Vagina (tissue), 2 donors: ENCODE measurements at regions not wholly inside any gene's neighbourhood (a gene's known extent, or its start where the extent isn't known, plus 50 kb on each side); places are given as distances from the start of the nearest gene placed in this dataset.
A peak's percentile ranks its signal among the peaks of the same experiment; 100 is the strongest.

ENCODE experiments used
- DNase-seq, 2 donors: peaks; one replicate each; pipeline ENCODE4 v3.0.0-alpha.2; 2017; ENCODE audit errors: extremely low spot score in 2 of 2
- H3K27ac ChIP-seq: fragments of 200-600 bp; sonication (generic); one replicate; pipeline ENCODE4 v1.5.1; 2019
- H3K27me3 ChIP-seq: fragments of 200-600 bp; sonication (generic); one replicate; pipeline ENCODE4 v1.5.1; 2019
- H3K36me3 ChIP-seq, 2 donors: fragments of 200-600 bp; sonication (generic); one replicate each; pipeline ENCODE4 v1.5.1; 2017 to 2019
- H3K4me1 ChIP-seq: fragments of 200-600 bp; sonication (generic); one replicate; pipeline ENCODE4 v1.5.1; 2019
- H3K4me3 ChIP-seq, 2 donors: fragments of 200-600 bp; sonication (generic); 1 replicate in 1 of 2; 2 replicates in 1 of 2; pipeline ENCODE4 v1.5.1; 2016 to 2019
- H3K9me3 ChIP-seq: fragments of 200-600 bp; sonication (generic); one replicate; pipeline ENCODE4 v1.5.1; 2019
- CTCF ChIP-seq, 3 experiments: fragments of 450-650 bp in 2 of 3; fragments of 200-600 bp in 1 of 3; sonication (generic) in 1 of 3; IDR thresholded peaks; one replicate each; pipeline ENCODE4 v1.5.1; 2017 to 2019; ENCODE audit warnings: antibody characterized with exemption in 3 of 3, mild to moderate bottlenecking in 2 of 3, moderate library complexity in 2 of 3
- POLR2A ChIP-seq, 2 donors: fragments of 450-650 bp; IDR thresholded peaks; one replicate each; pipeline ENCODE4 v1.6.1; 2017; ENCODE audit warnings: antibody characterized with exemption in 2 of 2, mild to moderate bottlenecking in 2 of 2, moderate library complexity in 2 of 2
- POLR2AphosphoS5 ChIP-seq, 2 donors: sonication (generic); formaldehyde crosslinking; IDR thresholded peaks; one replicate each; pipeline ENCODE4 v1.9.0; 2017; ENCODE audit warnings: antibody characterized with exemption in 2 of 2, mild to moderate bottlenecking in 2 of 2, low read depth in 1 of 2; ENCODE audit not compliant: insufficient read depth in 1 of 2
- intact Hi-C: fragments of 100-400 bp; cut with DNase I; formaldehyde crosslinking; loops from one replicate; pipeline ENCODE4 v1.15.1; 2023

- peak; percentile 46 to 49 for DNase-seq
- intact Hi-C loops: no loop called here
- Histone ChIP-seq H3K9me3 (no peaks in the 10 kb centered on the region), H3K36me3 (no peaks in the 10 kb centered on the region), H3K4me1 (no peaks in the 10 kb centered on the region), H3K27me3 (no peaks in the 10 kb centered on the region), H3K27ac (no peak overlapping the region), H3K4me3 (no peak overlapping the region)
- TF ChIP-seq POLR2A (IDR thresholded peaks at IDR 0.05) (no peak), CTCF (IDR thresholded peaks at IDR 0.05) (no peak), POLR2AphosphoS5 (IDR thresholded peaks at IDR 0.05; ENCODE audit: insufficient read depth in 1 of 2, low read depth in 1 of 2) (no peak)
These were observed 258.8 kb downstream of the CYP26B1 start for GRCh38 chr2:71888751-71889445.

GRCh38 chr2:71887196-71887595 is 260.5 kb downstream of the CYP26B1 start:
- Histone ChIP-seq H3K4me1 (peaks cover 13% of the 10 kb centered on the region), H3K9me3 (no peaks in the 10 kb centered on the region), H3K36me3 (no peaks in the 10 kb centered on the region), H3K4me3 (no peak overlapping the region), H3K27ac (no peak overlapping the region), H3K27me3 (no peaks in the 10 kb centered on the region)
- TF ChIP-seq POLR2AphosphoS5 (IDR thresholded peaks at IDR 0.05; ENCODE audit: insufficient read depth in 1 of 2, low read depth in 1 of 2) (no peak), CTCF (IDR thresholded peaks at IDR 0.05) (no peak), POLR2A (IDR thresholded peaks at IDR 0.05) (no peak)
- intact Hi-C loops: no loop called here
- DNase-seq: peak in 1 of 2 donors; percentile 54

GRCh38 chr2:71886241-71886640 is 261.4 kb downstream of the CYP26B1 start:
- H3K4me1 ChIP-seq: peaks cover 14% of the 10 kb centered on the region
- TF ChIP-seq POLR2AphosphoS5 (IDR thresholded peaks at IDR 0.05; ENCODE audit: insufficient read depth in 1 of 2, low read depth in 1 of 2) (no peak), CTCF (IDR thresholded peaks at IDR 0.05) (no peak)
- no peaks in the 10 kb centered on the region for H3K27me3 ChIP-seq
- peak in 1 of 2 donors; percentile 56 for DNase-seq
- no peaks in the 10 kb centered on the region for H3K36me3 ChIP-seq
- intact Hi-C loops: no loop called here
- no peak overlapping the region for H3K4me3 ChIP-seq
- no peaks in the 10 kb centered on the region for H3K9me3 ChIP-seq
- H3K27ac ChIP-seq: no peak overlapping the region

- no peaks in the 10 kb centered on the region for H3K27me3 ChIP-seq
- no peaks in the 10 kb centered on the region for H3K36me3 ChIP-seq
- no peak overlapping the region for H3K4me3 ChIP-seq
- H3K27ac ChIP-seq: no peak overlapping the region
- peaks cover 23% of the 10 kb centered on the region for H3K4me1 ChIP-seq
- intact Hi-C loops: no loop called here
- peak; percentile 54 to 55 for DNase-seq
- no peaks in the 10 kb centered on the region for H3K9me3 ChIP-seq
- no peak for TF ChIP-seq CTCF (IDR thresholded peaks at IDR 0.05)
- TF ChIP-seq POLR2AphosphoS5 (IDR thresholded peaks at IDR 0.05; ENCODE audit: insufficient read depth in 1 of 2, low read depth in 1 of 2): no peak
- TF ChIP-seq POLR2A (IDR thresholded peaks at IDR 0.05): no peak
These were observed 263.2 kb downstream of the CYP26B1 start for GRCh38 chr2:71884303-71885042.

GRCh38 chr2:71882949-71883472 is 264.7 kb downstream of the CYP26B1 start:
- H3K27ac ChIP-seq: no peak overlapping the region
- DNase-seq: peak; percentile 72 to 88
- intact Hi-C loops: no loop called here
- H3K36me3 ChIP-seq: no peaks in the 10 kb centered on the region
- H3K4me3 ChIP-seq: no peak overlapping the region
- H3K9me3 ChIP-seq: no peaks in the 10 kb centered on the region
- TF ChIP-seq CTCF (IDR thresholded peaks at IDR 0.05) (no peak), POLR2A (IDR thresholded peaks at IDR 0.05) (no peak), POLR2AphosphoS5 (IDR thresholded peaks at IDR 0.05; ENCODE audit: insufficient read depth in 1 of 2, low read depth in 1 of 2) (peak in 1 of 2 donors; percentile 83)
- peaks cover 23% of the 10 kb centered on the region for H3K4me1 ChIP-seq
- no peaks in the 10 kb centered on the region for H3K27me3 ChIP-seq
